ENCODE measurements at regions not wholly inside any gene's neighbourhood (a gene's known extent, or its start where the extent isn't known, plus 50 kb on each side); places are given as distances from the start of the nearest gene placed in this dataset.
"Not testable (repeated sequence)": the region's sequence is repeated elsewhere in the genome, so short reads cannot be mapped to it uniquely, and the experiment has no call there.

DNA sequence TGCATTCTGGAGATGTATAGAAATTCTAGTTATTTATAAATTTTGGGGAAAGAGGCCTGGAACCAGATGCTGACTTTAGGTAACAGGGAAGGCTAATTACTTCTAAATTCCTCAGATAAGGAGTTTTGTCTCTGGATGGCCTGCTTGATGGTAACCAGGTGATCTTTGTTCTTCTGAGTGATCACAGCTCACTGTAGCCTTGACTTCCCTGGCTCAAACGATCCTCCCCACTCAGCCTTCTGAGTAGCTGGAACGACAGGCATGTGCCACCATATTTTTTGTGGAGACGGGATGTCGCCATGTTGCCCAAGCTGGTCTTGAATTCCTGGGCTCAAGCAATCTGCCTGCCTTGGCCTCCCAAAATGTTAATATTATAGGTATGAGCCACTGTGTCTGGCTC is 54.4 kb upstream of the MSH6 start:
- no peak for DNase-seq (ENCODE audit: low read depth in 2 of 2)
- TF ChIP-seq, protein P1, sequence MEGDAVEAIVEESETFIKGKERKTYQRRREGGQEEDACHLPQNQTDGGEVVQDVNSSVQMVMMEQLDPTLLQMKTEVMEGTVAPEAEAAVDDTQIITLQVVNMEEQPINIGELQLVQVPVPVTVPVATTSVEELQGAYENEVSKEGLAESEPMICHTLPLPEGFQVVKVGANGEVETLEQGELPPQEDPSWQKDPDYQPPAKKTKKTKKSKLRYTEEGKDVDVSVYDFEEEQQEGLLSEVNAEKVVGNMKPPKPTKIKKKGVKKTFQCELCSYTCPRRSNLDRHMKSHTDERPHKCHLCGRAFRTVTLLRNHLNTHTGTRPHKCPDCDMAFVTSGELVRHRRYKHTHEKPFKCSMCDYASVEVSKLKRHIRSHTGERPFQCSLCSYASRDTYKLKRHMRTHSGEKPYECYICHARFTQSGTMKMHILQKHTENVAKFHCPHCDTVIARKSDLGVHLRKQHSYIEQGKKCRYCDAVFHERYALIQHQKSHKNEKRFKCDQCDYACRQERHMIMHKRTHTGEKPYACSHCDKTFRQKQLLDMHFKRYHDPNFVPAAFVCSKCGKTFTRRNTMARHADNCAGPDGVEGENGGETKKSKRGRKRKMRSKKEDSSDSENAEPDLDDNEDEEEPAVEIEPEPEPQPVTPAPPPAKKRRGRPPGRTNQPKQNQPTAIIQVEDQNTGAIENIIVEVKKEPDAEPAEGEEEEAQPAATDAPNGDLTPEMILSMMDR (IDR thresholded peaks at IDR 0.05; ENCODE audit: low read depth, low read length) = no peak
- no peak overlapping the region for H3K4me3 ChIP-seq (replicated peaks in 1 of 2; ENCODE audit: low read depth in 2 of 2, low read length in 2 of 2)

DNA sequence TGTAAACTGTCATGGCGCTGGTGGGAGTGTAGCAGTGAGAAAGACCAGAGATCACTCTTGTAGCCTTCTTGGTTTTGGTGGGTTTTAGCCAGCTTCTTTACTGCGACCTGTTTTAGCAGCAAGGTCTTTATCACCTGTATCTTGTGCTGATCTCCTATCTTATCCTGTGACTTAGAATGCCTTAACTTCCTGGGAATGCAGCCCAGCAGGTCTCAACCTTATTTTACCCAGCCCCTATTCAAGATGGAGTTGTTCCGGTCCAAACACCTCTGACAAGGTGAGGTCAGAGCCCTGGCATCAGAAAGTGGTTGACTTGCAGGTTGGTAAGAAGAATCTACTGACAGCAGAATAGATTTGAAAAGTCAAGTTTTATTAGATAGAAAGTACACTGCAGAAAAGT is 55.0 kb upstream of the MSH6 start:
- TF ChIP-seq, protein P1 (IDR thresholded peaks at IDR 0.05; ENCODE audit: low read depth, low read length) = no peak
- DNase-seq (ENCODE audit: low read depth in 2 of 2) = no peak
- H3K4me3 ChIP-seq (replicated peaks in 1 of 2; ENCODE audit: low read depth in 2 of 2, low read length in 2 of 2) = no peak overlapping the region

DNA sequence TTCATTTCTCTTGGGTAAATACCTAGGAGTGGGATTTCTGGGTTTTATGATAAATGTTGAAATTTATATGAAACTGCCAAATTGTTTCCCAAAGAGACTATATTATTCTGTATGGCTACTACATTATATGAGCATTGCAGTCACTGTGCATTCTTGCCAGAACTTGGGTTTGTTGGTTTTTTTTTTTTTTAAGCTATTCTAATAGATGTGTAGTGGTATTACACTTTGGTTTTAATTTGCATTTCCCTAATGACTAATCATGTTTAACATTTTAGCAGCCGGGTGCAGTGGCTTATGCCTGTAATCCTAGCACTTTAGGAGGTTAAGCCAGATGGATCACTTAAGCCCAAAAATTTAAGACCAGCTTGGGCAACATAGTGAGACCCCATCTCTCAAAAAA is 56.0 kb upstream of the MSH6 start:
- DNase-seq (ENCODE audit: low read depth in 2 of 2); H3K4me3 ChIP-seq (replicated peaks in 1 of 2; ENCODE audit: low read depth in 2 of 2, low read length in 2 of 2): not testable (repeated sequence)

DNA sequence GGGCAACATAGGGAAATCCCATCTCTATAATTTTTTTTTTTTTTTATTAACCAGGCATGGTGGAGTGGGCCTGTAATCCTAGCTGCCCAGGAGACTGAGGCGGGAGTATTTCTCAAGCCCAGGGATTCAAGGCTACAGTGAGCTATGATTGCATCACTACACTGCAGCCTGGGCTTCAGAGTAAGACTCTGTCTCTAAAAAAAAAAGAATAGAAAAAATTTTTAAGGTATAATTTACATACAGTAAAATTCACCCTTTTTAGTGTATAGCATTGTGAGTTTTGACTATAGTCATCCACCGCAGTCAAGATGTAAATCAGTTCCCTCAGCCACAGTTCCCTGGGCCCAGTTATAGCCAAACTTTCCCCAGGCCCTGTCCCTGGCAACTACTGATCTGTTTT is 57.1 kb upstream of the MSH6 start:
- DNase-seq (ENCODE audit: low read depth in 2 of 2) = peak in 1 of 2 donors; percentile 24
- no peak overlapping the region for H3K4me3 ChIP-seq (replicated peaks in 1 of 2; ENCODE audit: low read depth in 2 of 2, low read length in 2 of 2)
- TF ChIP-seq, protein P1 (IDR thresholded peaks at IDR 0.05; ENCODE audit: low read depth, low read length) = no peak

DNA sequence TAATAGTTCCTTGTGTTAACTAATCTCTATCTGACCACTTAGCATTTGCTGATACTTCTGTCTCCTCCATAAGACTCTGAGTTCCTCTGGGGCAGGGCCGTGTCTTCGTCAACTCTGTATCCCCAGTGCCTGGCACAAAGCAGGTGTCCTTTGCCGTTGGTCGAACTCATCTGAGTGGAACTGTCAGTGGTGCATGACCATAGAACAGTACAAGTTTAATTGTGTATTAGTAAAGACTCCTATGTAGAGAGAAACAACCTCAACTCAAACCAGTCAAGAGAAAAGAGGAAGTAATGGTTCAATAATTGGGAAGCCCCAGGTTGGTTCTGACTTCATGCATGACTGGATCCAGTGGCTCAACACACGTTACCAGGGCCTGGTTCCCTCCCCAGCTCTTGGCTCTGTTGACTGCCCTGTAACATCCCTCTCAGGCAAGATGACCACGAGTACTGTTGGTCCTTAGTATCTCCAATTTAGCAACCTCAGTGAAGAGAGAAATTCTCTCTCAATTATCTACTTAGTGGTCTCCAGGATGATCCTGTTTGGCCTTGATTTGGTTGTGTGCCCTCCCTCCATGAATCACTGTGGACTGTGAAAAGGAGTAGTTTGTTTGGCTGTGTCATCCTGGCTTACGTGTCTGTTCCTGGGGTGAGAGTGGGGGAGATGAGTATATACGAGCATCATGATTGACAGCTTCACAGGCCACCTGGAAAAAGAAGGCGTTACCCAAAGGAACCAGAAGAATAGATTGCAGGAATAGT is 58.5 kb upstream of the MSH6 start:
- H3K4me3 ChIP-seq (replicated peaks in 1 of 2; ENCODE audit: low read depth in 2 of 2, low read length in 2 of 2) = no peak overlapping the region
- DNase-seq (ENCODE audit: low read depth in 2 of 2) = peak in 1 of 2 donors; percentile 45
- TF ChIP-seq, protein P1 (IDR thresholded peaks at IDR 0.05; ENCODE audit: low read depth, low read length) = no peak

DNA sequence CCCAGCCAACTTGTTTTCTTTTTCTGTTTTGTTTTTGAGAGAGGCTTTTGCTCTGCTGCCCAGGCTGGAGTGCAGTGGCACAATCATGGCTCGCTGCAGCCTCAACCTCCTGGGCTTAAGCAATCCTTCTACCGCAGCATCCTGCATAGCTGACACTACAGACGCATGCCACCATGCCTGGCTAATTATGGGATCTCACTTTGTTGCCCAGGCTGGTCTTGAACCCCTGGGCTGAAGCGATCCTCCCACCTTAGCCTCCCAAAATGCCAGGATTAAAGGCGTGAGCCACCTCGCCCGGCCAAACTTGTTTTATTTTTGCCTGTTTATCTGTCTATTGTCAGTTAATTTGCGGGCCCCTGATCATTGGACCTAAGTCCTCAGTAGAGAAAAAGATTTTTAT is 61.6 kb upstream of the MSH6 start:
- DNase-seq (ENCODE audit: low read depth in 2 of 2) = no peak
- TF ChIP-seq, protein P1 (IDR thresholded peaks at IDR 0.05; ENCODE audit: low read depth, low read length) = no peak
- no peak overlapping the region for H3K4me3 ChIP-seq (replicated peaks in 1 of 2; ENCODE audit: low read depth in 2 of 2, low read length in 2 of 2)

DNA sequence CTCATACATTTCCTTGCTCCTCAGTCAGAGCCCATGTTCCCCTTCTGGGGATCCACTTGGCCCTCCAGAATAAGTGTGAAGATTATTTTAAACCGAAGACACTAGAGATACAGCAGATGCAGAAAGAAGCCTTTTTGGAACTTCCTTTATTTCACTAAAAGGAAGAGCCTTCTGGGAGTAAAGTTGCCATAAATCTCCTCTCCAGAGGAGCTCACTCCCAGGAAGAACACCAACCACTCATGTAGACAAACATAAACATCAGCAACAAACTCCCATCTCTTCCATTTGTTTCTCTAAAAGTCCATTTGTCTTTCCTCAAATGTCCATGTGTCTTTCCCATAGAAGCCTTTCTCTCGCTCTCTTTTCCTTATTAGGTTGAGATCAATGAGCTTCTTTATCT is 62.4 kb upstream of the MSH6 start:
- DNase-seq (ENCODE audit: low read depth in 2 of 2) = no peak
- TF ChIP-seq, protein P1 (IDR thresholded peaks at IDR 0.05; ENCODE audit: low read depth, low read length) = no peak
- no peak overlapping the region for H3K4me3 ChIP-seq (replicated peaks in 1 of 2; ENCODE audit: low read depth in 2 of 2, low read length in 2 of 2)

All from cardiac fibroblast (primary cell).